ENCODE measurements at regions not wholly inside any gene's neighbourhood (a gene's known extent, or its start where the extent isn't known, plus 50 kb on each side); places are given as distances from the start of the nearest gene placed in this dataset.

- TF ChIP-seq EP300 (IDR thresholded peaks at IDR 0.05) (no peak), CTCF (IDR thresholded peaks at IDR 0.05) (no peak), POLR2A (IDR thresholded peaks at IDR 0.05) (no peak)
These were observed 1513.2 kb downstream of the ARAP2 start for GRCh38 chr4:34731070-34731469.
